ACC112 (cell line): ENCODE measurements at regions not wholly inside any gene's neighbourhood (a gene's known extent, or its start where the extent isn't known, plus 50 kb on each side); places are given as distances from the start of the nearest gene placed in this dataset.
A peak's percentile ranks its signal among the peaks of the same experiment; 100 is the strongest.

Experiments used
- H2AFZ ChIP-seq: fragments of 200-600 bp; sonication (generic); one replicate; pipeline ENCODE4 v1.6.0; 2017; ENCODE audit warnings: antibody characterized with exemption, low read length; ENCODE audit not compliant: unreplicated experiment
- H3K27ac ChIP-seq: fragments of 200-600 bp; sonication (generic); 2 replicates; pipeline ENCODE4 v1.5.1; 2014; ENCODE audit warnings: low read depth, mild to moderate bottlenecking, antibody characterized with exemption, low read length, moderate library complexity
- H3K27me3 ChIP-seq: fragments of 200-600 bp; sonication (generic); 2 replicates; pipeline ENCODE4 v1.6.1; 2014; ENCODE audit warnings: mild to moderate bottlenecking, antibody characterized with exemption, low read length, moderate library complexity, mixed read lengths; ENCODE audit not compliant: insufficient read depth
- H3K36me3 ChIP-seq: fragments of 200-600 bp; sonication (generic); 2 replicates; pipeline ENCODE4 v1.6.1; 2016; ENCODE audit warnings: mild to moderate bottlenecking, antibody characterized with exemption, low read length, moderate library complexity, mixed read lengths; ENCODE audit not compliant: insufficient read depth
- H3K4me1 ChIP-seq: fragments of 200-600 bp; sonication (generic); one replicate; pipeline ENCODE4 v1.6.1; 2016; ENCODE audit warnings: low read length, mixed read lengths; ENCODE audit not compliant: insufficient read depth, unreplicated experiment, control insufficient read depth
- H3K4me3 ChIP-seq: fragments of 200-600 bp; sonication (generic); 2 replicates; pipeline ENCODE4 v1.5.1; 2014; ENCODE audit warnings: mild to moderate bottlenecking, low read depth, low read length
- H3K79me2 ChIP-seq: fragments of 200-600 bp; sonication (generic); one replicate; pipeline ENCODE4 v1.6.0; 2016; ENCODE audit warnings: low read length; ENCODE audit not compliant: control insufficient read depth, unreplicated experiment, insufficient read depth

DNA sequence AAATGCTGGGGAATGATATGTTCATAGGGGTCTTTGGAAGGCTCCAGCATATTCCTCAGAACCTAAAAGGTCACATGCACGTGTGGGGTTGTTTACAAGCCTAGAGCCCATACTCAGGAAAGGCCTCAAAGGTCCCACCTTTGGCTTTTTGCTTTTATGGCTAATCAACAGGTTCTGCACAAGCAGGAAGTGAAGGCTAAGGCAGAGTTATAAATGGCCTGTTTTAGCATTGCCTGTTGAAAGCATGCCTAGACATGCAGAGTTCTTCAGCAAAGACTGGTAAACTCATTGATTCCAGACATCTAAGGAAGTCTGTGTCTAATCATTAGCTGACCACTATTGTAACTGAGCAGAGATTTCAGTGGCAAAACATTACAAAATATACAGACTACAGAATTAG is 198.3 kb downstream of the KCNRG start:
- no peaks in the 10 kb centered on the region for H3K27me3 ChIP-seq
- no peaks in the 10 kb centered on the region for H3K79me2 ChIP-seq
- H2AFZ ChIP-seq = no peak overlapping the region
- no peak overlapping the region for H3K4me3 ChIP-seq
- no peak overlapping the region for H3K27ac ChIP-seq
- no peaks in the 10 kb centered on the region for H3K36me3 ChIP-seq
- H3K4me1 ChIP-seq = peaks cover 10% of the 10 kb centered on the region

DNA sequence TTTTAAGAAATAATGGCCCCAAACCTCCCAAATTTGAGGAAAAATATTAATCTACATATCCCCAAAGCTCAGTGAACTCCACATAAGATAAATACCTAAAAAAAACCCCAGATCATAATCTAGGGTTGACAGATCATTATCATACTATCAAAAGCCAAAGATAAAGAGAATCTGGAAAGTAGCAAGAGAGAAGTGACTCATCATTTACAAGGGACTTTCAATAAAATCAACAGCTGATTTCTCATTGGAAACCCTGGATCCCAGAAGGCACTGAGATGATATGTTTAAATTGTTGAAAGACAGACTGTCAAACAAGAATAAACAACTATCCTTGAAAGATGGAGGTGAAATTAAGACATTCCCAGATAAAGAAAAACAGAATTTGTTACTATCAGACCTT is 199.3 kb downstream of the KCNRG start:
- no peak overlapping the region for H2AFZ ChIP-seq
- peaks cover 5% of the 10 kb centered on the region for H3K4me1 ChIP-seq
- no peaks in the 10 kb centered on the region for H3K36me3 ChIP-seq
- no peaks in the 10 kb centered on the region for H3K27me3 ChIP-seq
- H3K27ac ChIP-seq = no peak overlapping the region
- H3K4me3 ChIP-seq = no peak overlapping the region
- H3K79me2 ChIP-seq = no peaks in the 10 kb centered on the region

DNA sequence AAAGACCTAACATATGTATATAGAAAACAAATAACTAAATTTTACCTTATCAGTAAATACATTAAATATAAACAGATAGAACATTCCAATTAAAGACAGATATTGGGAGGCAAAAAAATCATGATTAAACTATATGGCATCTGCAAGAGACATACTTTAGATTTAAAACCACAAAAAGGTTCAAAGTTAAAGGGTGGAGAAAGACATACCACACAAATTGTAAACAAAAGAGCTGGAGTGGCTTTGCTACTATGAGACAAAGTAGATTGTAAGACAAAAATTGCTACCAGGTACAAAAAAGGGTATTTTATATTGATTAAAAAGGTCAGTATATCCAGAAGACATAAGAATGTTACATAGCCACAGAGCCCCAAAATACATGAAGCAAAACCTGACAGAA is 200.2 kb downstream of the KCNRG start:
- no peak overlapping the region for H2AFZ ChIP-seq
- no peak overlapping the region for H3K27ac ChIP-seq
- no peaks in the 10 kb centered on the region for H3K79me2 ChIP-seq
- H3K4me1 ChIP-seq = peaks cover 5% of the 10 kb centered on the region
- no peak overlapping the region for H3K4me3 ChIP-seq
- H3K36me3 ChIP-seq = no peaks in the 10 kb centered on the region
- no peaks in the 10 kb centered on the region for H3K27me3 ChIP-seq

DNA sequence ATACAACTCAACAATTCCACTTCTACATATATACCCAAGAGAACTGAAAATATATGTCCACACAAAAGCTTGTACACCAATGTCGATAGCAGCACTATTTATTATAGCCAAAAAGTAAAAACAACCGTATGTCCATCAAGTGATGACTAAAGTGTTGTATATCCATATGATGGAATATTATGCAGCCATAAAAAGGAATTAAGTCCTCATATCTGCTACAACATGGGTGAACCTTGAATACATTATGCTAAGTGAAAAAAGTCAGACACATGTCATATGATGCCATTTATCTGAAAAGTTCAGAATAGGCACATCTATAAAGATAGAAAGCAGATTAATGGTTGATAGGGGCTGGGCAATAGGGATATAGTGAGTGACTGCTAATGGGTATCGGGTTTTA is 204.5 kb downstream of the KCNRG start:
- H3K27ac ChIP-seq = no peak overlapping the region
- no peaks in the 10 kb centered on the region for H3K79me2 ChIP-seq
- peaks cover 33% of the 10 kb centered on the region for H3K4me1 ChIP-seq
- H3K4me3 ChIP-seq = no peak overlapping the region
- H3K36me3 ChIP-seq = no peaks in the 10 kb centered on the region
- no peaks in the 10 kb centered on the region for H3K27me3 ChIP-seq
- H2AFZ ChIP-seq = no peak overlapping the region

DNA sequence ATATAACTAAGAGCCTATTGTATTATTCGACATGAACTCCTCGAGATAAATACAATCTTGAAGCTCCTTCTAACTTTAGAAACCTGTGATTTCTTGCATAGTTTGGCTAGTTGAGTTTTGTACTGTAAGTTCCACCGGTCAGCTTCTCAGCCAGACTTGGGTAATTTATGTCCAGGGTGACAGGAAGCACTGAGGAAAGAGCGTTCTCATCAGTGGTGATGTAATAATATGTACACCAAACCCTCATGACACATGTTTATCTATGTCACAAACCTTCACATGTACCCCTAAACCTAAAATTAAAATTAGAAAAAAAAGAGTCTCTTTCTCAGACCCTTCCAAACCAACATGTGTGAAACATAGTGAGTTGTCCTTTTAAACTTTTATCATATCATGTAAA is 205.7 kb downstream of the KCNRG start:
- no peaks in the 10 kb centered on the region for H3K36me3 ChIP-seq
- H3K4me1 ChIP-seq = peaks cover 40% of the 10 kb centered on the region
- no peak overlapping the region for H3K4me3 ChIP-seq
- H3K79me2 ChIP-seq = no peaks in the 10 kb centered on the region
- no peak overlapping the region for H3K27ac ChIP-seq
- H2AFZ ChIP-seq = no peak overlapping the region
- no peaks in the 10 kb centered on the region for H3K27me3 ChIP-seq

- no peaks in the 10 kb centered on the region for H3K36me3 ChIP-seq
- peak overlapping the region; percentile 49 for H3K4me3 ChIP-seq
- H2AFZ ChIP-seq = peak overlapping the region; percentile 26
- peaks cover 44% of the 10 kb centered on the region for H3K4me1 ChIP-seq
- H3K27me3 ChIP-seq = no peaks in the 10 kb centered on the region
- peak overlapping the region; percentile 59 for H3K27ac ChIP-seq
- no peaks in the 10 kb centered on the region for H3K79me2 ChIP-seq
Observed at GRCh38 chr13:50222569-50223332, 207.5 kb downstream of the KCNRG start.

- Histone ChIP-seq H3K4me1 (peaks cover 44% of the 10 kb centered on the region), H3K27ac (no peak overlapping the region), H3K4me3 (no peak overlapping the region), H2AFZ (no peak overlapping the region), H3K36me3 (no peaks in the 10 kb centered on the region), H3K27me3 (no peaks in the 10 kb centered on the region), H3K79me2 (no peaks in the 10 kb centered on the region)
Observed at GRCh38 chr13:50224534-50224933, 209.3 kb downstream of the KCNRG start.

DNA sequence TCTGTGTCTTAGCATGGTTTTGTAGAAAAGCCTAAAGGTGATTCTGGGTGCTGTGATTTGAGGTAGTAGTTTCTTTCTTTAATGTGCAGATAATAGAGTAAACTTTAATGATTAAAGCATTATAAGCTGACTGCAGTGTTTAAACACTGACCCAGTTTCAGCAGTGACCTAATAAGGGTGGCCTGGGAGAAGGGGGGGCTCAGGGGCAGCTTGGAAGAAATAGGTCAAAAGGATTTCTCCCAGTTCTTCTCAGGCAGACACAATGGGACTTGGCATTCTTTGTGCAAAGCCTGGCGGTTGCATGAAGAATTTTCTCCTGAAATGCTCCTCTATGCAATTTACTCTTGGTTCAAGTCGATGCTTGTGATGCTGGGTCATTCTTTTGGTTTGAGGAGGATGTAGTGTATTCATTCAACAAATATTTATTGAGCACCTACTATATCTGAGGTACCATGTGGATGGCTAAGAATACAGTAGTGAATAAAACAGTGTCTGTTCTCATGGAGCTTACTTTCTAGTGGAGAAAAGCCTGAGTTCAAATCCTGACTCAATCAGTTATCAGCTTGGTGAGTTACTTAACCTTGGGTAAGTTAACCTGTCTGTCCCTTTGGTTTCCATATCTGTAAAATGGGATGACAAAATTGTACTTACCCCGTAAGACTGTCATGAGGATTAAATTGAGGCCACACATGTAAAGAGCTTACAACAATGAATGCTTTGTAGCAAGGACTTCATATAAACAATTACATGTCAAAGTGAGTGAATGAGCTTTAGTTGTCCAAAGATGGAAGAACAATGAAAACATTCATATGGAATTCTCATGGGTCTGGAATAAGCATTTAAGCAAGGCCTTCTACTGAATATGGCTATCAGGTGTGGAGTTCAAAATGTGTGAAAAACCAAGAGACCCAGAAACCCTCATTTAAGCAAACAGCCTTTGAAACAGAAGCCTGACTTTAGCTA is 210.2 kb downstream of the KCNRG start:
- H3K27ac ChIP-seq = no peak overlapping the region
- no peaks in the 10 kb centered on the region for H3K36me3 ChIP-seq
- peaks cover 52% of the 10 kb centered on the region for H3K4me1 ChIP-seq
- H2AFZ ChIP-seq = no peak overlapping the region
- H3K4me3 ChIP-seq = no peak overlapping the region
- no peaks in the 10 kb centered on the region for H3K79me2 ChIP-seq
- no peaks in the 10 kb centered on the region for H3K27me3 ChIP-seq

DNA sequence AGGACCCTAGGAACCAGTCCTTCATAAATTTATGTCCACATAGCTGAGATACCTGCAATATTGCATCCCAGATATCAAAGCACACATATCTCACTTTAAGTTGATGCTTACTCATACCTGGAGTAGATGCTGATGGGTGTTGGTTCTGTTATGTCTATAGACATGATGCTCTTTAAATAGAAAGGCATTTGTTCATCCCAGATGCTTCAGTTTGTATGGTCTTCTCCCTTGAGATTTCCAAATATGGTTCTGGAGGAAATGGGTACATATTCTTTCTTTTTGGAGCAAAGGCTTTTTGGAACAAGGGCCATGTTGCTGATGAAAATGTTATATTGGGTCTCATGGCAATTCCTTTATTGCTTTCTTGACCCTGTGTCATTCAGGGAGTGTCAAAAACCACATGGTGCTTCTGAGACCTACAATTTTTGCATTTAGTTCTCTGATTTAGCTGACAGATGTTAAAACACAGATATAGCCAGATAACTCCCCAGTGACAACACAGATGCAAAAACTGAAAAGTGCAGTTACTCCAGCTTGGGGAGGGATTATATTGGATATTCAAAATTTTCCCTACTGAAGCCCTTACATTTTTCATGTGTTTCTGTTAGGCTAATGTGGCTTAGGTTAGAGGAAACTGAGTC is 211.4 kb downstream of the KCNRG start:
- H3K27ac ChIP-seq = no peak overlapping the region
- H3K79me2 ChIP-seq = no peaks in the 10 kb centered on the region
- H3K27me3 ChIP-seq = no peaks in the 10 kb centered on the region

GRCh38 chr13:50227361-50227760 is 212.1 kb downstream of the KCNRG start:
- H3K4me1 ChIP-seq = peaks cover 45% of the 10 kb centered on the region

More for the DNA sequence above, 211.4 kb downstream of the KCNRG start:
- peaks cover 53% of the 10 kb centered on the region for H3K4me1 ChIP-seq
- H3K4me3 ChIP-seq = no peak overlapping the region
- H3K36me3 ChIP-seq = no peaks in the 10 kb centered on the region
- no peak overlapping the region for H2AFZ ChIP-seq

More at GRCh38 chr13:50227361-50227760, 212.1 kb downstream of the KCNRG start:
- Histone ChIP-seq H3K27ac (no peak overlapping the region), H3K79me2 (no peaks in the 10 kb centered on the region), H3K36me3 (no peaks in the 10 kb centered on the region), H3K27me3 (no peaks in the 10 kb centered on the region), H2AFZ (no peak overlapping the region), H3K4me3 (no peak overlapping the region)
